RWPE2 (cell line): ENCODE measurements at regions not wholly inside any gene's neighbourhood (a gene's known extent, or its start where the extent isn't known, plus 50 kb on each side); places are given as distances from the start of the nearest gene placed in this dataset.

ENCODE experiments used
- ATAC-seq: fragments of 200-7000 bp; cut with Tn5 transposase; 3 replicates; pipeline ENCODE4 v1.9.1; 2021; ENCODE audit warnings: low read depth
- DNase-seq: peaks from one replicate; pipeline ENCODE4 v3.0.0-alpha.2; 2020; ENCODE audit warnings: low spot score
- H3K27ac ChIP-seq: fragments of 450-650 bp; 2 replicates; pipeline ENCODE4 v1.5.1; 2017; ENCODE audit warnings: mild to moderate bottlenecking; ENCODE audit not compliant: poor library complexity, severe bottlenecking
- H3K27me3 ChIP-seq: fragments of 250-450 bp; sonication (Bioruptor Pico); 2 replicates; pipeline ENCODE4 v1.5.1; 2021; ENCODE audit warnings: mild to moderate bottlenecking, moderate library complexity; ENCODE audit not compliant: insufficient read depth, poor library complexity, severe bottlenecking
- H3K36me3 ChIP-seq: fragments of 250-450 bp; sonication (Bioruptor Pico); 2 replicates; pipeline ENCODE4 v1.5.1; 2020; ENCODE audit warnings: low read depth, mild to moderate bottlenecking, moderate library complexity
- H3K4me1 ChIP-seq: fragments of 250-450 bp; sonication (Bioruptor Pico); 2 replicates; pipeline ENCODE4 v1.5.1; 2021; ENCODE audit warnings: mild to moderate bottlenecking, moderate library complexity; ENCODE audit not compliant: insufficient read depth, poor library complexity, severe bottlenecking
- H3K4me3 ChIP-seq: fragments of 250-450 bp; sonication (Bioruptor Pico); 2 replicates; pipeline ENCODE4 v1.5.1; 2021; ENCODE audit warnings: mild to moderate bottlenecking, moderate library complexity; ENCODE audit not compliant: severe bottlenecking
- H3K9me3 ChIP-seq: fragments of 250-450 bp; sonication (Bioruptor Pico); 2 replicates; pipeline ENCODE4 v1.5.1; 2021; ENCODE audit warnings: mild to moderate bottlenecking, moderate library complexity; ENCODE audit not compliant: severe bottlenecking
- TF ChIP-seq, protein P1 (sequence below): fragments of 450-650 bp; IDR thresholded peaks from one replicate; pipeline ENCODE4 v1.5.1; 2017; ENCODE audit warnings: mild to moderate bottlenecking, moderate library complexity; ENCODE audit not compliant: poor library complexity, severe bottlenecking

DNA sequence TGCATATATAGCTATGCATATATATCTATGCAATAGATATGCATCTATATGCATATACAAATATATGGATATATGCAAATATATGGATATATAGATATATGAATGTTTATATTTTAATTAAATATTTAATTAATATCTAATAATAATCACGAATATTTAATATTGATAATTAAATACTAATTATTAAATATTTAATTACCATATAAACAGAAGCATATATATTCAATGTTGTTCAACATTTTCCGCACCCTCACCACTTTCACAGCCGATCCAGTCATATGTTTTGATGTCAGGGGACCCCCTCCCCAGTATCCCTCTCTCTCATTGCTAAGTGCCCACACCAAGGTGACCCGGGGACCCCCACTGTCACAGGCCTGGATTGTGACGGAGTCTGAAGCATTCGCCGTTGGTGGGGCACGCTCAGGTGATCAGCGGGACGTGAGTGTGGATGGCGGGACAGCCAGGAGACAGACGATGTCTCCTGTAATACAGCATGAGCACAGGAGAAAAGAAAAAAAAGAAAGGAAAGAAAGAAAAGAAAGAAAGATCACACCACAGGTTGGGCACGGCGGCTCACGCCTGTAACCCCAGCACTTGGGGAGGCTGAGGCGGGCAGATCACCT, 199.7 kb downstream of the CRLF2 start:
- H3K4me1 ChIP-seq = no peaks in the 10 kb centered on the region
- DNase-seq (no peak), ATAC-seq (no peak)
- no peaks in the 10 kb centered on the region for H3K36me3 ChIP-seq
- peaks cover 3% of the 10 kb centered on the region for H3K9me3 ChIP-seq
- no peaks in the 10 kb centered on the region for H3K27me3 ChIP-seq
- TF ChIP-seq, protein P1, sequence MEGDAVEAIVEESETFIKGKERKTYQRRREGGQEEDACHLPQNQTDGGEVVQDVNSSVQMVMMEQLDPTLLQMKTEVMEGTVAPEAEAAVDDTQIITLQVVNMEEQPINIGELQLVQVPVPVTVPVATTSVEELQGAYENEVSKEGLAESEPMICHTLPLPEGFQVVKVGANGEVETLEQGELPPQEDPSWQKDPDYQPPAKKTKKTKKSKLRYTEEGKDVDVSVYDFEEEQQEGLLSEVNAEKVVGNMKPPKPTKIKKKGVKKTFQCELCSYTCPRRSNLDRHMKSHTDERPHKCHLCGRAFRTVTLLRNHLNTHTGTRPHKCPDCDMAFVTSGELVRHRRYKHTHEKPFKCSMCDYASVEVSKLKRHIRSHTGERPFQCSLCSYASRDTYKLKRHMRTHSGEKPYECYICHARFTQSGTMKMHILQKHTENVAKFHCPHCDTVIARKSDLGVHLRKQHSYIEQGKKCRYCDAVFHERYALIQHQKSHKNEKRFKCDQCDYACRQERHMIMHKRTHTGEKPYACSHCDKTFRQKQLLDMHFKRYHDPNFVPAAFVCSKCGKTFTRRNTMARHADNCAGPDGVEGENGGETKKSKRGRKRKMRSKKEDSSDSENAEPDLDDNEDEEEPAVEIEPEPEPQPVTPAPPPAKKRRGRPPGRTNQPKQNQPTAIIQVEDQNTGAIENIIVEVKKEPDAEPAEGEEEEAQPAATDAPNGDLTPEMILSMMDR = no peak
- H3K4me3 ChIP-seq = no peak overlapping the region
- H3K27ac ChIP-seq = no peak overlapping the region

DNA sequence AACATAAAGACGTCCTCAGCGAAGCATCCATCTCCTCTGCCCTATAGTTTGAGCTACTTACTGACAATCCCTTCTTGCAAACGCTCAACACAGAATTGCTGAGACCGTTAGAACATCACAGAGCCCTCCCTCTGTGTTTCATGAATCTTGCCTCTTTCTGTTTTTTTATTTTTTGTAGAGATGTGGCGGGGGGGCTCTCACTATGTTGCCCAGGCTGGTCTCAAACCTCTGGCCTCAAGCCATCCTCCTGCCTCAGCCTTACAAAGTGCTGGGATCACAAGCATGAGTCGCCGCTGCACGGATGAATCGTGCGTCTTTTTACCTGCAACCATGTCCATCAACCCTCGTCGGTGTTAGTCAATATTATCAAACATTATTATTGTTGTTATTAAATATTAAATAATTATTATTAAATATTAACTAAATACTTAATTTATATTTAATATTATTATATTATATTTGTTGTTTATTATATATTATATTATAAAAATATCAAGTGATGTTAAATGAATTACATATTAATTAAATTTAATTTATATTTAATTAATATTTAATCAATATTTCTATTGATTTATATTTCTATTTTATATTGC, 200.7 kb downstream of the CRLF2 start:
- no peaks in the 10 kb centered on the region for H3K27me3 ChIP-seq
- no peaks in the 10 kb centered on the region for H3K36me3 ChIP-seq
- DNase-seq (no peak), ATAC-seq (no peak)
- H3K4me1 ChIP-seq = no peaks in the 10 kb centered on the region
- TF ChIP-seq, protein P1 = no peak
- H3K4me3 ChIP-seq = no peak overlapping the region
- peaks cover 6% of the 10 kb centered on the region for H3K9me3 ChIP-seq
- H3K27ac ChIP-seq = no peak overlapping the region

DNA sequence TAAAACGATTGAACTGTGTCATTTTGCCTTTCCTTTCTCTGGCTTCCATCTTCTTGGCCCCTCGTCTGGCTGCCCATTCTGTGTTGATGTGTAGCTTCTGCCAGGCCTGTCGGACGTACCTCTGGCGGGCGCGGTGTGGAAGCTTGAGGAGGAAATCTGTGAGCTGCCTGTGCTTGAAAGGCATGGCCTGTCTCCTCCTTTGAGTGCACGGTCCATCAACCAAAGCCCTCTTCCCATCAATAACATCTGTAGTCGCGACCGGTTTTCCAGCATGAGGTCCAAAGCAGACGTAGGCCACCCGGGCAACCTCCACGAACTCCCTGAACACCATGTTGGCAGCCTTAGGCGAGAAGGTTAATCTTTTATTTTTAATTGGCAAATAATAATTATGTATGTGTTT, 202.7 kb downstream of the CRLF2 start:
- Histone ChIP-seq H3K4me3 (no peak overlapping the region), H3K9me3 (peaks cover 11% of the 10 kb centered on the region), H3K36me3 (no peaks in the 10 kb centered on the region), H3K27me3 (no peaks in the 10 kb centered on the region), H3K27ac (no peak overlapping the region), H3K4me1 (no peaks in the 10 kb centered on the region)
- TF ChIP-seq, protein P1 = no peak
- DNase-seq (no peak), ATAC-seq (no peak)

DNA sequence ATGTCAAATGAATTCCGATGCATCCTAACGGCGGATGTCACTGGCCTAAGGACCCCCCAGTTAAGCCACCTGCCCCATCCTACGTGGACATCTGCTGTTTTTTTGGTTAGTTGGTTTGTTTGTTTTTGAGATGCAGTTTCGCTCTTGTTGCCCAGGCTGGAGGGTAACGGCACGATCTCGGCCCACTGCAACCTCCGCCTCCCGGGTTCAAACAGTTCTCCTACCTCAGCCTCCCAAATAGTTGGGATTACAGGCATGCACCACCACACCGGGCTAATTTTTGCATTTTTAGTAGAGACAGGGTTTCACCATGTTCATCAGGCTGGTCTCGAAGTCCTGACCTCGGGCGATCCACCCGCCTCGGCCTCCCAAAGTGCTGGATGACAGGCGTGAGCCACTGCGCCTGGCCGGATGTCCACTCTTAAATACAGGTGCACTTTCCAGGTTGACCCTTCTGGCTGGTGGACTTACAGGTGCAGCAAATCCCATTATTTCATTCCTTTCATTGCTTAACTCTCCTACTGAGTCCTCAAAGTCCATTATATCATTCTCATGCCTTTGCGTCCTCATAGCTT, 206.2 kb downstream of the CRLF2 start:
- Histone ChIP-seq H3K4me1 (no peaks in the 10 kb centered on the region), H3K4me3 (no peak overlapping the region), H3K9me3 (peaks cover 11% of the 10 kb centered on the region), H3K27ac (no peak overlapping the region), H3K27me3 (no peaks in the 10 kb centered on the region), H3K36me3 (no peaks in the 10 kb centered on the region)
- ATAC-seq (no peak), DNase-seq (no peak)
- TF ChIP-seq, protein P1 = no peak

DNA sequence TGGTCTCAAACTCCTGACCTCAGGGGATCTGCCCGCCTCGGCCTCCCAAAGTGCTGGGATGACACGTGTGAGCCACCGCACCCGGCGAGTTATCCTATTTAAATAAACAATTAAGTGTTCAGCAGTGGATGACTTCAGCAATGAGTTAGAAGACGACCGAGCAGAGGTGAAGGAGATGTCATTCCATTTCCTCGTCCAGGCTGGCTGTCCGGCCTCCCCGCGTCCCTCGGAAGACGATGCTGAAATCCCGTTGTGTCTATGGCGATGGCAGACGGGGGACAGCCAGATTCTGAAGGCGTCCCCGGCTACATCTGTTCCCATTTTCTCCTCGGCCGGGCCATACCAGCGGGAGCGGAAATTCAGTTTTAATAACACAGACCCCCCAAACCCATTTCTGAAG, 209.8 kb downstream of the CRLF2 start:
- ATAC-seq (no peak), DNase-seq (no peak)
- TF ChIP-seq, protein P1 = no peak
- Histone ChIP-seq H3K27ac (no peak overlapping the region), H3K4me1 (no peaks in the 10 kb centered on the region), H3K27me3 (no peaks in the 10 kb centered on the region), H3K9me3 (peaks cover 11% of the 10 kb centered on the region), H3K4me3 (no peak overlapping the region), H3K36me3 (no peaks in the 10 kb centered on the region)
